ENCODE measurements at regions not wholly inside any gene's neighbourhood (a gene's known extent, or its start where the extent isn't known, plus 50 kb on each side); places are given as distances from the start of the nearest gene placed in this dataset.

- TF ChIP-seq YY1 (IDR thresholded peaks at IDR 0.05; ENCODE audit: low read depth, low read length): no peak
- no peak for TF ChIP-seq ZBTB33 (IDR thresholded peaks at IDR 0.05)
- TF ChIP-seq RELA (IDR thresholded peaks at IDR 0.05; ENCODE audit: borderline replicate concordance, partially characterized antibody): no peak
- TF ChIP-seq SPI1 (IDR thresholded peaks at IDR 0.05; ENCODE audit: borderline replicate concordance, insufficient read depth, low read depth, low read length): no peak
- no peak for TF ChIP-seq CHD1 (IDR thresholded peaks at IDR 0.05; ENCODE audit: low read depth, low read length)
- no peak for TF ChIP-seq TARDBP (IDR thresholded peaks at IDR 0.05; ENCODE audit: borderline replicate concordance)
- no peak for TF ChIP-seq TCF7 (IDR thresholded peaks at IDR 0.05; ENCODE audit: borderline replicate concordance)
- no peak for TF ChIP-seq KDM1A (IDR thresholded peaks at IDR 0.05; ENCODE audit: borderline replicate concordance)
- TF ChIP-seq POLR2AphosphoS2 (IDR thresholded peaks at IDR 0.05; ENCODE audit: low read depth, low read length): no peak
- TF ChIP-seq CBFB (IDR thresholded peaks at IDR 0.05; ENCODE audit: low read depth): no peak
- no peak for TF ChIP-seq IKZF1 (conservative IDR thresholded peaks at IDR 0.05)
- ChIA-PET POLR2A (no interaction called here), RAD21 (ENCODE audit: unreplicated experiment) (no interaction called here), CTCF (no interaction called here), SMC1A (ENCODE audit: uncharacterized antibody, unreplicated experiment) (no interaction called here)
- no peak overlapping the region for H3K4me3 ChIP-seq
- no peaks in the 10 kb centered on the region for H3K79me2 ChIP-seq (ENCODE audit: control insufficient read depth, insufficient read depth, low read length)
- no peak for ATAC-seq
- no peaks in the 10 kb centered on the region for H3K36me3 ChIP-seq (ENCODE audit: control insufficient read depth in 2 of 2, insufficient read depth in 2 of 2, low read length in 1 of 2)
- H4K20me1 ChIP-seq (ENCODE audit: control insufficient read depth, insufficient read depth): no peaks in the 10 kb centered on the region
- H3K4me2 ChIP-seq (ENCODE audit: control insufficient read depth, insufficient read depth): no peak overlapping the region
- no peak for FAIRE-seq
- BruUV-seq (replicated peaks): no TSS peak
- DNase-seq (ENCODE audit: low read depth, low spot score): no peak
- H3K4me1 ChIP-seq (ENCODE audit: control insufficient read depth, insufficient read depth, low read length): no peaks in the 10 kb centered on the region
- WGBS (ENCODE audit: insufficient coverage, insufficient replicate concordance, low lambda C conversion rate, missing lambda C conversion rate): 25% methylated on average over 17 of the region's 19 CpGs
- in situ Hi-C loops (cut with MboI): no loop called here
- no peak overlapping the region for H3K9ac ChIP-seq (ENCODE audit: control insufficient read depth, insufficient read depth, low read length)
- no peak overlapping the region for H2AFZ ChIP-seq (ENCODE audit: control insufficient read depth, low read depth, low read length)
- H3K9me3 ChIP-seq (replicated peaks; ENCODE audit: control insufficient read depth, insufficient read depth, low read length): no peaks in the 10 kb centered on the region
- H3K27me3 ChIP-seq (replicated peaks in 1 of 2; ENCODE audit: control insufficient read depth in 2 of 2, insufficient read depth in 2 of 2, low read length in 1 of 2): no peaks in the 10 kb centered on the region
- intact Hi-C loops (cut with micrococcal nuclease; ENCODE audit: unreplicated experiment): no loop called here
- H3K27ac ChIP-seq (ENCODE audit: control insufficient read depth, insufficient read depth): no peak overlapping the region
Observed at GRCh38 chr21:31470896-31471694, 127.0 kb upstream of the TIAM1 start.
